ENCODE measurements at regions not wholly inside any gene's neighbourhood (a gene's known extent, or its start where the extent isn't known, plus 50 kb on each side); places are given as distances from the start of the nearest gene placed in this dataset. TPM values are rescaled to one million over a fixed set of nuclear protein-coding genes. Genes with fewer than 3 reads are reported as not detected.

GRCh38 chr4:44801384-44801783 lies 75.0 kb upstream of the GNPDA2 start:
- TF ChIP-seq CTCF (IDR thresholded peaks at IDR 0.05): no peak
- ATAC-seq (ENCODE audit: low FRiP score) (no peak), DNase-seq (ENCODE audit: low spot score) (no peak)

- no peak for TF ChIP-seq CTCF (IDR thresholded peaks at IDR 0.05)
- no peak for ATAC-seq (ENCODE audit: low FRiP score)
These were observed 65.5 kb upstream of the GNPDA2 start for GRCh38 chr4:44791831-44792230.

GRCh38 chr4:44777115-44777514 lies 50.8 kb upstream of the GNPDA2 start:
- ATAC-seq (ENCODE audit: low FRiP score) (no peak), DNase-seq (ENCODE audit: low spot score) (no peak)
- TF ChIP-seq CTCF (IDR thresholded peaks at IDR 0.05): no peak

More at GRCh38 chr4:44791831-44792230, 65.5 kb upstream of the GNPDA2 start:
- DNase-seq (ENCODE audit: low spot score): no peak

Small RNA genes lying in the stretch of these regions (small RNA-seq; reads per million reads assigned to genes)
- gene RNU6-931P: not detected
